ENCODE measurements at regions not wholly inside any gene's neighbourhood (a gene's known extent, or its start where the extent isn't known, plus 50 kb on each side); places are given as distances from the start of the nearest gene placed in this dataset.
A peak's percentile ranks its signal among the peaks of the same experiment; 100 is the strongest.

GRCh38 chr14:71646518-71646917, 285.7 kb upstream of the RGS6 start:
- Histone ChIP-seq H3K9ac (ENCODE audit: insufficient read depth in 1 of 2, low read length in 2 of 2) (no peak overlapping the region), H3K4me3 (no peak overlapping the region), H3K27ac (ENCODE audit: low read depth in 1 of 2, low read length in 1 of 2) (no peak overlapping the region), H3K36me3 (ENCODE audit: control insufficient read depth in 4 of 4, insufficient read depth in 4 of 4, low read length in 4 of 4) (peaks cover 0 to 3% (median 0%) of the 10 kb centered on the region in 4 donors), H3K27me3 (ENCODE audit: control insufficient read depth in 3 of 3, insufficient read depth in 3 of 3, low read length in 2 of 3) (no peaks in the 10 kb centered on the region), H3K4me1 (ENCODE audit: control insufficient read depth in 5 of 5, insufficient read depth in 5 of 5, low read length in 5 of 5) (peaks cover 0 to 11% (median 1%) of the 10 kb centered on the region in 5 donors), H3K9me3 (ENCODE audit: control insufficient read depth in 4 of 4, insufficient read depth in 3 of 4, low read length in 3 of 4) (peaks cover 0 to 9% (median 2%) of the 10 kb centered on the region in 4 donors)
- DNase-seq (no peak), ATAC-seq (ENCODE audit: insufficient read depth, low FRiP score) (no peak)
- WGBS, 2 donors, result 81 to 89% methylated on average over 1 of the region's 1 CpG
- TF ChIP-seq, protein P1, sequence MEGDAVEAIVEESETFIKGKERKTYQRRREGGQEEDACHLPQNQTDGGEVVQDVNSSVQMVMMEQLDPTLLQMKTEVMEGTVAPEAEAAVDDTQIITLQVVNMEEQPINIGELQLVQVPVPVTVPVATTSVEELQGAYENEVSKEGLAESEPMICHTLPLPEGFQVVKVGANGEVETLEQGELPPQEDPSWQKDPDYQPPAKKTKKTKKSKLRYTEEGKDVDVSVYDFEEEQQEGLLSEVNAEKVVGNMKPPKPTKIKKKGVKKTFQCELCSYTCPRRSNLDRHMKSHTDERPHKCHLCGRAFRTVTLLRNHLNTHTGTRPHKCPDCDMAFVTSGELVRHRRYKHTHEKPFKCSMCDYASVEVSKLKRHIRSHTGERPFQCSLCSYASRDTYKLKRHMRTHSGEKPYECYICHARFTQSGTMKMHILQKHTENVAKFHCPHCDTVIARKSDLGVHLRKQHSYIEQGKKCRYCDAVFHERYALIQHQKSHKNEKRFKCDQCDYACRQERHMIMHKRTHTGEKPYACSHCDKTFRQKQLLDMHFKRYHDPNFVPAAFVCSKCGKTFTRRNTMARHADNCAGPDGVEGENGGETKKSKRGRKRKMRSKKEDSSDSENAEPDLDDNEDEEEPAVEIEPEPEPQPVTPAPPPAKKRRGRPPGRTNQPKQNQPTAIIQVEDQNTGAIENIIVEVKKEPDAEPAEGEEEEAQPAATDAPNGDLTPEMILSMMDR (IDR thresholded peaks at IDR 0.05; ENCODE audit: control extremely low read depth, extremely low read depth), result no peak

GRCh38 chr14:71647086-71647784, 285.0 kb upstream of the RGS6 start:
- peak; percentile 68 for ATAC-seq (ENCODE audit: insufficient read depth, low FRiP score)
- H3K4me1 ChIP-seq (ENCODE audit: control insufficient read depth in 5 of 5, insufficient read depth in 5 of 5, low read length in 5 of 5), result peaks cover 0 to 15% (median 1%) of the 10 kb centered on the region in 5 donors
- no peak overlapping the region for H3K4me3 ChIP-seq
- peak overlapping the region in 1 of 2 donors; percentile 56 for H3K27ac ChIP-seq (ENCODE audit: low read depth in 1 of 2, low read length in 1 of 2)
- no peak overlapping the region for H3K9ac ChIP-seq (ENCODE audit: insufficient read depth in 1 of 2, low read length in 2 of 2)
- no peaks in the 10 kb centered on the region for H3K27me3 ChIP-seq (ENCODE audit: control insufficient read depth in 3 of 3, insufficient read depth in 3 of 3, low read length in 2 of 3)
- TF ChIP-seq, protein P1 (IDR thresholded peaks at IDR 0.05; ENCODE audit: control extremely low read depth, extremely low read depth), result no peak
- peaks cover 0 to 10% (median 3%) of the 10 kb centered on the region in 4 donors for H3K9me3 ChIP-seq (ENCODE audit: control insufficient read depth in 4 of 4, insufficient read depth in 3 of 4, low read length in 3 of 4)
- H3K36me3 ChIP-seq (ENCODE audit: control insufficient read depth in 4 of 4, insufficient read depth in 4 of 4, low read length in 4 of 4), result peaks cover 0 to 3% (median 0%) of the 10 kb centered on the region in 4 donors
- DNase-seq, result peak; percentile 42 to 81 (median 62)
- 72 to 82% methylated on average over 4 of the region's 4 CpGs for WGBS, 2 donors

DNA sequence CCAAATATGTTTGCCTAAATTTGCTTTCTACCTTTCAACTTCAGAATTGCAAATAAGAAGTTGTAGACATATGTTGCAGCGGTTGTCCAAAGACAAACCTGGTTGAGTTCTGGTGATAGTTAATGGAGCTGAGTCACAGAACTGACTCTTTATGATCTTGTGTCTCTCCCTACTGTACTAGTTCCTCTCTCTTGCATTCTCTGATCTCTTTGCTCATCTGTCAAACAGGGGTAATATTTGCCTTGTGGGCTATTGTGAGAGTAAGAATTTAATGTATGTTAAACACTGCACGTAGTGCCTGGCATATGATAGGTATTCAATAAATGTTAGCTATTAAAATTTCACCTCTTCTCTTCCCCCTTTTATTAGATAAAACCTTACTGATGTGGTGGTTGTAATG, 283.5 kb upstream of the RGS6 start:
- TF ChIP-seq, protein P1 (IDR thresholded peaks at IDR 0.05; ENCODE audit: control extremely low read depth, extremely low read depth), result no peak

More for the DNA sequence above, 283.5 kb upstream of the RGS6 start:
- Histone ChIP-seq H3K27ac (ENCODE audit: low read depth in 1 of 2, low read length in 1 of 2) (no peak overlapping the region), H3K27me3 (ENCODE audit: control insufficient read depth in 3 of 3, insufficient read depth in 3 of 3, low read length in 2 of 3) (no peaks in the 10 kb centered on the region), H3K4me1 (ENCODE audit: control insufficient read depth in 5 of 5, insufficient read depth in 5 of 5, low read length in 5 of 5) (peaks cover 0 to 15% (median 1%) of the 10 kb centered on the region in 5 donors), H3K9ac (ENCODE audit: insufficient read depth in 1 of 2, low read length in 2 of 2) (no peak overlapping the region), H3K9me3 (ENCODE audit: control insufficient read depth in 4 of 4, insufficient read depth in 3 of 4, low read length in 3 of 4) (peaks cover 0 to 8% (median 0%) of the 10 kb centered on the region in 4 donors), H3K36me3 (ENCODE audit: control insufficient read depth in 4 of 4, insufficient read depth in 4 of 4, low read length in 4 of 4) (peaks cover 0 to 3% (median 0%) of the 10 kb centered on the region in 4 donors), H3K4me3 (no peak overlapping the region)
- DNase-seq (no peak), ATAC-seq (ENCODE audit: insufficient read depth, low FRiP score) (no peak)
- 93% methylated on average over 2 of the region's 2 CpGs for WGBS, 2 donors

All from lung (tissue), 11 donors.